NCI-H1417 (cell line): ENCODE measurements at regions not wholly inside any gene's neighbourhood (a gene's known extent, or its start where the extent isn't known, plus 50 kb on each side); places are given as distances from the start of the nearest gene placed in this dataset.

Source experiments
- DNase-seq, 3 experiments: peaks; one replicate each; lab custom pipeline; 2025; lab: John Stamatoyannopoulos, UW

- DNase-seq: no peak
Observed at GRCh38 chr2:105652014-105652796, 92.5 kb upstream of the NCK2 start.

DNA sequence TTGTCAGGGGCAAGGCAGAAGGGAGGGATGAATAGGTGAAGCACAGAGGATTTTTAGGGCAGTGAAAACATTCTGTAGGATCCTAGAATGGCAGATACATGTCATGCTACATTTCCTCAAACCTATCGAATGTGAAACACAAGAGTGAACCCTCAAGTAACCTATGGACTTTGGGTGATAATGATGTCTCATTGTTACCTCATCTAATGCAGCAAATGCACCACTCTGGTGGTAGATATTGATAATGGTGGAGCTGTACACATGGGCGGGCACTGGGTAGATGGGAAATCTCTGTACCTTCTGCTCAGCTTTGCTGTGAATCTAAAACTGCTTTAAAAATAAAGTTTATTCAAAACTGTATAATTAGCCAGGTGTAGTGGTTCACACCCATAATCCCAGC is 95.2 kb upstream of the NCK2 start:
- no peak for DNase-seq

DNA sequence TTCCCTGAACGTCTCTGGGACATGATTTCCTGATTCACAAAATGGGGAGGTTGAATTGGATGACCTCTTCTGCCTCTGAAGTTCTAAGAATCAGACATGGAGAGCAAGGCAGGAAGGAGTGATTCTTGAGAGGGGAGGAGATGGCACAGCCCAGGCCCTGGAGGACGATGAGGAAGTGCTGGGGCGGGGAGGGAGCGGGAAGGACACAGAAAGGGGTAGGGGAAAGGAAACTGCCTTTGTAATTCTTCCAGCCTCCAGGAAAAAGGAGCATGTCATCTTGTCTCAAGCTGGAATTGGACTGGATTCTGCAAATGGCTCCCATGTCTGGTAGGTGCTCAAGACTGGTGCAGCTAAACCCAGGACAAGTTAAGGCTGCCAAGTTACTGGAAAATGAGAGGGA is 97.0 kb upstream of the NCK2 start:
- DNase-seq: no peak

- DNase-seq: no peak
Observed at GRCh38 chr2:105646774-105647076, 98.0 kb upstream of the NCK2 start.

- peak in 2 of 3 experiments; percentile 1 to 11 for DNase-seq
Observed at GRCh38 chr2:105645938-105646773, 98.6 kb upstream of the NCK2 start.

DNA sequence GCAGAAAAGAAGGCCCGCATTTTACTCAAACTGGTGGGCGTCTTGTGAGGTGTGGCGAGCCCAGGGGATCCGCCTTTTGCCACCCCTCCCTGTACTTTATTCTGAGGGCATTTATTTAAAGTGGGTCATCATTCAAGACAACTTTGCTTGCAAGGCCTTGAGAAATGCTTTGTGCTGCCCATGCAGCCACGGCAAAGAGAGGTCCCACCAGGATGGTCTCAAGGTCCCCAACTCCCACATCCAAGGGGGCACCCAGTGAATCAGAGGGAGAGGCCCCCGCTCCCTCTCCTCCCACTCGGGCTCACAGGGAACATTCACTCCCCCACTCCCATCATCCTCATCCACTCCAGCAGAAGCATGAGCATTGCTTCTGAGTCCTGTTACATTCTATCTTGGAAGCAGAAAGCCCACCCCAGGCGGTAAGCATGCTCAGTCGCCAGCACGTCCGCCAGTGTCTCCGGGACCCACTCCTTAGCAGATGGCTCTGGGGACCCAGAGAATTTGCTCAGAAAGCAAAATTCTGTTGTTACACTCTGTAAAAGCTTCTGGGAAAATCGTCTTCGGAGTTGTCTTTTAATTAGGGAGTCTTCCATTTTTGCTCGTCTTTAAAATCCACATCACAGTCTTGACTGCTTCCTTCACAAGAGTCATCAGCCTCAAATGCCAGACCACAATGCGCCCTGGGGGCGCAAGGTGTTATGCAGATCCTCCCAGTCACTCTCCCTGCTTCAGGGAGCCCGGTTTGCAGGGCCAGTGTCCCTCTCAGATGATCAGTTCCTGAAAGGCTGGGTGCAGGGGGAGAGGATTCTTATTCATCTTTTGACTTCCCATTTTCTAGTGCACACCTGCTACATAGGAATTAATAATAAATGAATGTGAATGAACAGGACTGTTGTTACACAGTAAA is 99.4 kb upstream of the NCK2 start:
- no peak for DNase-seq

GRCh38 chr2:105644174-105644980 is 100.3 kb upstream of the NCK2 start:
- DNase-seq: no peak

GRCh38 chr2:105643405-105644173 is 101.1 kb upstream of the NCK2 start:
- no peak for DNase-seq

DNA sequence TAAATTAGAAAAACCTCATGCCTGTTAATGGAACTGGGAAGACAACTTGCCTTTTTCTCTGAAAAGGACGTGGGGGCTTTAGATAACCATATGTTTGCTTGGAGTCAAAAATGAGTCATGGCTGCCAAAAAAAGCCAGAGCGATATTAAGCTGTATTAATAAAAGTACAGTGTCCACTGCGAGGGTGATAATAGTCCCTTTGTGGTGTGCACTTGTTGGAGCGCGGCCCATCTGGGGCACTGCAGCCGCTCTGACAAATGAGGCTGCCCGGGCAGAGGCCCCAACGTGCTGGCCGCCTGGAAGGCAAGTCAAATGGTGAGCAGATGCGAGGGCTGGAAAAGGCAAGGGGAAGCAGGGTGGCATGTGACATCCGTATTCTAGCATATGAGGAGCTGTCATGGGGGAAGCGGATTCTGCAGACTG is 103.3 kb upstream of the NCK2 start:
- DNase-seq: no peak

DNA sequence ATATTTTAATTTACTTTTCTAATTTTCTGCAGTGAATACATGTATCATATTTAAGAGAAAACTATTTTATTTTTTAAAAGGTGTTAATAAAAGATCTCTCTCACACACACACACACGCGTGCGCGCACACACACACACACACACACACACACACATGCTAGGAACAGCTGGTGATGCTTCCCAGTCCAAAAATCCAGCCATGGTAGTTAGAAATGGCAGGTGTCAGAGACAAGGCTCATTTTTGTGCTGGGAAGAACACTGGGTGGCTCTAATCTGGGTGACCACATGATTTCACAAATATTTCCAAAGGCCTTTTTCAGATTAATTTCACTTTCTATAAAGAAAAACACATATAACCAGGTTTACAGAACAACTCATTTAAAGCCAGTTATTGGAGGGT is 104.5 kb upstream of the NCK2 start:
- DNase-seq: no peak

DNA sequence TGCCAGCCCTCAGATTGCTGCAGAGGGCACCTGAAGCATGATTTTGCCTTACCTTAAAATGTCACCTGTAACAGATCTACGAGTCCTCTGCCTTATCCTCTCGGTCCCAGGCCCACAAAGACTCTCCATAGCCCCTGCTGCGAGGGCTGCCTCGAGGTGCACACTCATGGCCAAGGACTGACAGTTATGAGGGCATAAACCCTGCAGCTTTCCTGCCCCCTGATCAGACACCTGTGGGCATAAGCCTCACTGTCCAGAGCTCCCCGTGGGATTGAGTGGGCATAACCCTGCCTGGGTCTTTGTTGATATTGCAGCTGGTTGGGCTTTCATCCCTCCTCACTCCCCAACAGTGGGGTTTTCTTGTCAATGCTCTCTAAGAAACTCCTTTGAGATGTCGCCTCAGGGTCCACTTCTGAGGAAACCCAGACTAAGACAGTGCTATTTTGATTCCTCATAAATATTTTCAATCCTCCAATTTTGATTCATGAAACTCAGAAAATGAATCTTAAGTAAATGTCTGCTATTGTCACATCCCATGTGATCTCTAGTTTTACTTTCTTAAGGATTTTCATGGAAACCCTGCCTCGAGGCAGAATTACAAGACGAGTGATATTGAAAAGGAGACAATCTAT is 108.5 kb upstream of the NCK2 start:
- DNase-seq: no peak

DNA sequence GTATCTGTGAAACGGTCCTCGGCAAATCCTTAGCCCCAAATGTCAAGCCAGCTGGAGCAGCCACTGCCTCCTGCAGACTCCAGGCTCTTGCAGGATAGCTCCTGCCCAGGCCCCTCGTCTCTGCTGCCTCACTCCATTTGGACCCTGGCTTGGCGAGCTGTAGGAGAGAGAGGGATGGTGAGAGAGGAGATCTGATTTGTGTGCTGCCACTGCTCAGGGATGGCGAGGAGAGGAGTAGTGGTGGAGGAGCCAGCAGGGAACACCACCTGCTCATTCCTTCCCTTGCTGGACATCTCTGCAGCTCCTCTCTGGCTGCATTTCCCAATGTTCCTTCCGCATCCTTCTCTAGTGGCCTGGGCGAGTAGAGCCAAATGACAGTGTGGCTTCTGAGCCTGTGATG is 109.1 kb upstream of the NCK2 start:
- DNase-seq: no peak

DNA sequence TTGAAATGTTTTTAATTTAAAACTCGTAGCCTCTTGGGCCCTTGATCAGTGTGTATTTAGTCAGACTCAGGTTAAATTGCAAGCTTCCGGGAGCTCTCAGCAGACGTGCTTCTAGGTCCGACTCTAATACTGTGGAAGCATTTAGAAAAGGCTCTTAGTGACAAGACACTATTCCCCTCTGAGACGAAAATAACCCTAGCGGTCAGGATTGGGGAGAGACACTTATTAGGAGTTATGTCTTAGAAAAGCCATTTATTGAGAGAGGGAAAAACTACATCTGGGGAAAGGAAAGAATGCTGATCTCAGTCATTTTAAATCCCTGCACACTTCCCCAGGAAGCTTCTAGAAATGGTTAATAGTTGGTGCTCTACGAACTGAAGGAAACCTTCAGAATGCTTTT is 110.5 kb upstream of the NCK2 start:
- DNase-seq: no peak

DNA sequence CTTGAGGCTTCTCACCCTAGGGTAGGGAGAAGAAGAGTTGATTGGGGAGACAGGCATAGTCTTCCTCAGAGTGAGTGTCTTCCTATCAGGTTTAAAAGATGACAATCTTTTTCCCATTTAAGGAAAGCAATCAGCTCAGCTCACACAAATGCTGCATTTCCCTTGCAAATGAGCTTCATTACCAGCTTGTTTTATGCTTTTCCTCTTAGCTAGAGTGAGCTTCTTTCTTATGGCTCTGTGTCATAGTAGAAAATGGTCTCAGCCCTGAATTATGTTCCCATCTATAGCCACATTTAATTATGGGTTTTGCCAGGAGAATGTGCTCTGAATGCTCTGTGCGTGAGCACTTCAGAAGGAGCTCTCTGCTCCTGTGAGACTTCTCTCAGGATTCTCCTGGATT is 112.8 kb upstream of the NCK2 start:
- DNase-seq: peak in 1 of 3 experiments; percentile 59

GRCh38 chr2:105631011-105631410 is 113.7 kb upstream of the NCK2 start:
- no peak for DNase-seq

DNA sequence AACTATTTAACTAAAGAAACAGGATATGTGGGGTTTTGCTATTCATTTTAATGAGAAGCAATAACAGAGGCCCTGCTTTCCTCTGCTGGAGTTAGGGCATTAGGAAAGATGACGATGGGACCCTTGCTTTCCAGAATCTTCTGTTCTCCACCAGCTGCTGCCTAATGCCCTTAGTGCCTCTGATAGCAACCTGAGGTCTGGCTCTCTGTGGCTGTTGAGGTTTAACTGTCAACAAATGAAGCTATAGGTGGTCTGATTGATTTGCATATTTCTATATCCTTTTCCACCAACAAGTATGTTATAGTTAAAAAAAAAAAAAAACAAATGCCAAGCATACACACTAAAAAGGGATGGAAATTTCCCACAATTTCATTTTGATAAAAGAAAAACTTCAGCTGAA is 115.1 kb upstream of the NCK2 start:
- no peak for DNase-seq

DNA sequence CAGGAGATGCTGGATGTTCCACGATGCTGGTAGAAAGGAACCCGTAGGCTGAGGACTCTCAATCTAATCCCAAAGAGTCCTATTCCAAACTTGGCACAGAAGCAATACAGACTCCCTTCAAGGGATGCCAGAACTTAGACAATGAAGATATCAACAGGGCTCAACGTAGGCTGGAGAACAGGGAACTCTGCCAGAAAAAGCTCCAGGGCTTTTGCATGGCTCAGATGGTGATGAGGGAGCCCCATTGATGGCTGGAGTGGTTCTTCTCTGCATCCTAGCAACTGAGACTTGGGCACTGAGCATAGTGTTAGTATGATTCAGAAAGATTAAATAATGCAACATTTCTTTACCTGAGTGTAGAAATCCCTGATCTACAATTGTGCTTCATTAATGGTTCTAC is 117.2 kb upstream of the NCK2 start:
- no peak for DNase-seq

DNA sequence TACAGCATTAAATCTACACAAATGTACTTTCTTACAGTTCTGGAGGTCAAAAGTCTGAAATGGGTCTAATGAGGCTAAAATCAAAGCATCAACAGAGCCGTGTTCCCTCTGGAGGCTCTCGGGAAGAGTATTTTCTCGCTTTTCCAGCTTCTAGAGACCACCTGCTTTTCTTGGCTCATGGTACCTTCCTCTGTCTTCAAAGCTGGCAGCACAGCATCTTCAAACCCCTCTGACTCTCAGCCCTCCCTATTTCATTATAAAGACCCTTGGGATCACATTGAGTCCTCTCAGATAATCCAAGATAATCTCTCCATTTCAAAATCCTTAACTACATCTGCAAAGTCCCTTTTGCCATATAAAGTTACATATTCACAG is 117.8 kb upstream of the NCK2 start:
- no peak for DNase-seq

GRCh38 chr2:105626212-105626965 is 118.3 kb upstream of the NCK2 start:
- DNase-seq: no peak

DNA sequence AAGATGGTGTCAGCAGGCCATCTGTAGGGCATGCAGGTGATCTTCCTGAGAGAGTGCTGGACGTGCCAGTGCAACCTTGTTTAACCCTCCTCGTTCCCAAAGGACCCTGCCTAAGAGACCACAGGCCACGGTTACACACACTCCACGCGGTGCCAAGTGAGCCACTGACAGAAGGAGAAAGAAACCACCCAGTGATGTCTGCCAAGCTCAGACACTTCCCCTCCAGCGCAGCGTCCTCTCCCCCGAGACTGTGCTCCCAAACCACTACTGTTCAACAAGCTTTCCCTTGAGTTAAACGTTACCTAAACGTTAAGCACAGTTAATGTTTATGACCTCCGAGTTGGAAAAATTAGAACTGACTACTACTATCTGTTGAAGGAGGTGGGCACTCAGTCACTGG is 119.1 kb upstream of the NCK2 start:
- no peak for DNase-seq
